PC-3 (cell line): ENCODE measurements at regions not wholly inside any gene's neighbourhood (a gene's known extent, or its start where the extent isn't known, plus 50 kb on each side); places are given as distances from the start of the nearest gene placed in this dataset.

ENCODE experiments used
- EZH2phosphoT487 ChIP-seq: fragments of 300-600 bp; sonication (generic); IDR thresholded peaks from 2 replicates; pipeline ENCODE4 v1.6.1; 2018; ENCODE audit warnings: mild to moderate bottlenecking, antibody characterized with exemption, low read length, borderline replicate concordance
- TF ChIP-seq, protein P1 (sequence below): fragments of 300-600 bp; sonication (generic); conservative IDR thresholded peaks from 2 replicates; pipeline ENCODE4 v1.5.1; 2017; ENCODE audit warnings: antibody characterized with exemption, low read depth, mild to moderate bottlenecking, low read length

GRCh38 chr15:47968593-47968992 lies 152.2 kb upstream of the SLC24A5 start:
- TF ChIP-seq, protein P1, sequence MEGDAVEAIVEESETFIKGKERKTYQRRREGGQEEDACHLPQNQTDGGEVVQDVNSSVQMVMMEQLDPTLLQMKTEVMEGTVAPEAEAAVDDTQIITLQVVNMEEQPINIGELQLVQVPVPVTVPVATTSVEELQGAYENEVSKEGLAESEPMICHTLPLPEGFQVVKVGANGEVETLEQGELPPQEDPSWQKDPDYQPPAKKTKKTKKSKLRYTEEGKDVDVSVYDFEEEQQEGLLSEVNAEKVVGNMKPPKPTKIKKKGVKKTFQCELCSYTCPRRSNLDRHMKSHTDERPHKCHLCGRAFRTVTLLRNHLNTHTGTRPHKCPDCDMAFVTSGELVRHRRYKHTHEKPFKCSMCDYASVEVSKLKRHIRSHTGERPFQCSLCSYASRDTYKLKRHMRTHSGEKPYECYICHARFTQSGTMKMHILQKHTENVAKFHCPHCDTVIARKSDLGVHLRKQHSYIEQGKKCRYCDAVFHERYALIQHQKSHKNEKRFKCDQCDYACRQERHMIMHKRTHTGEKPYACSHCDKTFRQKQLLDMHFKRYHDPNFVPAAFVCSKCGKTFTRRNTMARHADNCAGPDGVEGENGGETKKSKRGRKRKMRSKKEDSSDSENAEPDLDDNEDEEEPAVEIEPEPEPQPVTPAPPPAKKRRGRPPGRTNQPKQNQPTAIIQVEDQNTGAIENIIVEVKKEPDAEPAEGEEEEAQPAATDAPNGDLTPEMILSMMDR: no peak
- TF ChIP-seq EZH2phosphoT487: no peak
